NCI-H345 (cell line): ENCODE measurements at regions not wholly inside any gene's neighbourhood (a gene's known extent, or its start where the extent isn't known, plus 50 kb on each side); places are given as distances from the start of the nearest gene placed in this dataset.
"Not testable (repeated sequence)": the region's sequence is repeated elsewhere in the genome, so short reads cannot be mapped to it uniquely, and the experiment has no call there.

ENCODE experiments used
- DNase-seq: peaks from one replicate; lab custom pipeline; 2025; lab: John Stamatoyannopoulos, UW

DNA sequence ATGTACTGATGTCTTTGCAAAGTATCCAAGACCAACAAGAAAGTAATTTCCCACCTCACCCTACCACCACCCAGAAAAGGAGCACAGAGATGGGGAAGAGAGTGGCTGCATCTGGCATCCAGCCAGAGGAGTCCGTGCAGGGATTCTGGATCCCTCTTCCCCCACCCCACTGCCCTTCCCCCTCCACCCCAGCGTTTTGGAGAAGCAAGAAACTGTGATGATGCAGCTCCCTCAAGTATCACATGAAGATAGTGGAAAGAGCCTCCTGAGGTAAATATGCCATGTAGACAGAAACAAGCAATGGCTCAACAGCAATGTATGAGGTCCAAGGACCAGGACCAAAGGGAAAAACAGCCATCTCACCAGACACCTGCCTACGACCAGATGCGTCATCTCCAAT, 153.8 kb downstream of the DEPDC1B start:
- DNase-seq: no peak

DNA sequence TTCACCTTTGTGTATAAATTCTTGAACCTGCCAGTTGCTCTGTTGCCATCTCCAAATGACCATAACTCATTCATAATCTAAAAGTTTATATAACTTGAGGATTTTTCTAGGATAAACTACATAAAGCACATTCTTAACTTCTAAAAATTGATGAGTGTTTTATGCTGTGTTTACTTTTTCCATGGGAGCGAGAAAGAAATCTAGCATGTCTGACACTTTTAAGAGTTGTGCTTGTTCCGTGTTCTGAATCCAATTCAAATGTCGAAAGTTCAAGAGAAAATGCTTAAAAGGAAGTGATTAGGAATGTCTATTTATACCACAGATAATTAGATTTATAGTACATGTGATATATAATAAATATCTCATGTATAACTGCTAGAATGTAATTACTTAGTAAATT, 154.4 kb downstream of the DEPDC1B start:
- no peak for DNase-seq

DNA sequence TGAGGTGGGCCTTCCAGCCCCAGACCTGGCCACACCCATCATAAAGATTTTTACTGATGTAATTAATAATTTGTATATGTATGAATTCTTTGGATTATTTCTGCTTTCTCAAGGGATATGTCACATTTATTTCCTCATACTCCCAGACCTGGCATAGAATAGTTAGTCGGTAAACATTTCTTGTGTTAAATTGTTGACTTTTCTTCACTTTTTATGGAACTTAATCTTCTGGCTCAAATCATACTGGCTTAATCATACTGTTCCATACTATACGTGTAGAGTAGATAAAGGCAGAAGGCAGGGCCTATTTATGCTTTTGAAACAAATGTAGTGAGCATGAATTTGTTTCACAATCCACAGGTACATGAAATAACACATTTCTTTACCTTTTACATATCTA, 155.8 kb downstream of the DEPDC1B start:
- no peak for DNase-seq

DNA sequence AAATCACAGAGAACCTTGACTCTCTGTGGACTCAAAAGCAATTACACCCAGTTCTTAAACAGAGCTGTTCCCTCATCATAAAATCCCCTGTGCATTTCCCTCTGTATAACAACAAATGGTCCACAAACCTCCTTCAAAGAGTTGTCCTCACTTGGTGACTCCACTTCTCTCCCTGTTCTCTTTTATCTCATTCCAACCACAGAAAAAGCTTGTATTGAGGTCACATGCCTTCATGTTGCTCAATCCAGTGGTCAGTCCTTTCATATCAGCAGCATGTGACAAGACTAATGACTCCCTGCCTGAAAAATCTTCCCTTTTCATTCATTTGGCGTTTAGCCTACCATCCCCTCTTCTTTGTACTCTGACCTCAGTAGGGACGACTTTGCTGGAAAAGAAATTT, 158.0 kb downstream of the DEPDC1B start:
- DNase-seq: no peak

DNA sequence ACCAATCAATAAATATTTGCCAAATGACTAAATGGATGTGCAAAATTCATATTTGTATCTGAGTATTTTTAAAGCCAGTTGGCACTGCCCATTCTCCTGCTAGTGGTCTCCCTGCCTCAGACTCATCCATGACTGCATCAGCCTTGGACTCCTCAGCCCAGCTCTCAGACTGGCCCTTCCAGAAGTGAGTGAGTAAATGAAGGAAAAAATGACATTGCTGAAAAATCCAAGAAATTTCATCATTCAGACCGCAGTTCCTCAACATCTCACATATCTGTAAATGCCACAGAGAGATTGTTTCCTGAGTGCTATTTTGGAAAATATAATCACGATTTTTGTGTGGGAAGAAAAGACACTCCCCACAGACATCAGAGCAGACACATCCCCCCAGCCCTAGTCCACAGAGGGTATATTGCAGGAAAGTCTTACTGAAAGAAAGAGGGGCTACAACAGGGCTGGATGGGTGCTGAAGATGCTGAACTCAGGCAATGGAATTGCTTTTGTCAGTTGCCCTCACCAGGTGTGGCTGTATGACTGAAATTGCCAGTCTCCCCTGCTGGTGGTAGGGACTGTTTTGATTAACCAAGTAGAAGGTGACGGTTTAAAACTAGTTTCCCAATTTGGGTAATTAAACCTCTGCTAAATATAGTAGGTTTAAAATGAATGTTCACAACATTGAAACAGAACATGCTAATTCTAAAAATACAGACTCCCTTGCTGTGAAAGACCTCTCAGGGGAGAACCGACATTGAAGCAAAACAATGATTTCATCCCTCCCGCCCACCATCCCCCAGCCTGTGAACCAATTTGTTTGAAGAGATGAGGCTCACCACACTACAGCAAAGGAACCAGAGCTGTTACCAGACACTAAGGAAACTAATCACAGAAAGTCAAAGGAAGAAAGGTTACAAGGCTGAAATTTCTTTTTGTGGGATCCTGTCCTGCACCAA, 158.8 kb downstream of the DEPDC1B start:
- DNase-seq: no peak

DNA sequence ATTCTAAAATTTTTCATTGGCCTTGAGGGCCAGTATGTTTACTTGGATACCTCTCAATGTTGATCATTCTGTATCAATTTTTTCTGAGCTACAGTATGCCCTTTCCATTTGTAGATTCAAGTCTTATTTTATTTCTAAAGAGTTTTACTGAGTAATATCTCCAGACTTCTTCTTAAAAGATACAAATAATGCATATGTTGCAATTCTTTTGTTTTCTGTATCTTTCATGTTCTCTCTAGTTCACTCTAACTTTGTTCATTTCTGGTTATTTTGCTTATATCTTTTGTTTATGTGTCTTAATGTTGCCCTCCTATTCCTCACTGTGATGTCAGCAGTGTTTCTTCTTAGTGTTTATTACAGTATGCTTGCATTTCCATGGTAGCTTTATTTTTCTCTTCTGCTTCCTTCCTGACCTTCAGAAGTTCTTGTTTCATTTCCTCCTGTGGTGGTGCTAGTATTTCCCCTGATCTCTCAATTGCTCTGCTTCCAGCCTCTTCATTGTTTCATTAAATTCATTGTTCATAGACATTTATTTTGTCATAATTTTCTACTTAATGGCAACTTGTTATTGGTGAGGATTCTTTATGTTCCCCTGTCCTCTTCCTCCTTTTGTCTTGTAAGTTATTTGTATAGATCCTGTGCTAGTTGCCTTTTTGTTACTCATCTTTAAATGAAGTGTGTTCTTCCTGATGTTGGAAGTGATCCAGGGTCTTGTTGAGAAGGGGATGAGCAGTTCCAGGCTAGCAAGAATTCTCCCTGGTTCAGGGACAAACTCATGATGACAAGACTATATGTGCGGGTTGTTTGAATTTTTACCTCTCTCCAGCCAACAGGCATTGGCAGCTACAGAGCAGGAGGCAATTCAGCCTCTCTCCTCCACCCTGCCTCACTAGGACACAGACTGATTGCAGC, 160.8 kb downstream of the DEPDC1B start:
- no peak for DNase-seq

DNA sequence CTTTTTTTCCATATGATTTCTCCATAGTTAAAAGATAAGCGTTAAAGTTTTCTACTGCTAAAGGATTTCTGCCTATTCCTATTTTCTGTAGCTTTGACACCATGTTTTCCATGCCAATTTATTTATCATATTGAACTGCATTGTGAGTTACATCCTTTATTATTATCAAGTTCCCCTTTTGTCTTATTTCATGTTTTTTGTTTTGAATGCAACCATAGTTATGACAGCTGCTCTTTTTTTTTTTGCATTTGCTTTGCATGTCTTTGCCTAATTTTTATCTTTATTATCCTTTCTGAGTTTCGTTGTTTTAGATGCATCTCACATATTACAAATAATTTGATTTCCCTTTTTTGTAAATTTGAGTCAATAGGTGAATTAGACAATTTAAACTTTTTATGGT, 161.5 kb downstream of the DEPDC1B start:
- no peak for DNase-seq

DNA sequence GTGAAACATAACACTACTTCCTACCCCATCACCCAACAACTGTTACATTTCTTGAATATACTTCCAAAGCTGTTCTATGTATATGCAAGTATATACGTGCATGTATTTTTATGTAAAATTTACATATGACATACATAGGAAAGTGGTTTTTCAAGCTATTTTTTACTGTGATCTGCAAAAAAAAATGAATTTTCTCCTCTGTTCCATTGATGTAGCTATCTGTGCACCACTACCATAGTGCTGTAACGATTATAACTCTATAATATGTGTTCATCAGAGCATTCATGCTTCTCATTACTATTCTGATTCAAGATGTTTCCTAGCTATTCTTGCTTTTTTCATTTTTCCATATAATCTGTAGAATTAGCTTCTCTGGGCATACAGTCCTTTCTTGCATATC, 164.0 kb downstream of the DEPDC1B start:
- no peak for DNase-seq

DNA sequence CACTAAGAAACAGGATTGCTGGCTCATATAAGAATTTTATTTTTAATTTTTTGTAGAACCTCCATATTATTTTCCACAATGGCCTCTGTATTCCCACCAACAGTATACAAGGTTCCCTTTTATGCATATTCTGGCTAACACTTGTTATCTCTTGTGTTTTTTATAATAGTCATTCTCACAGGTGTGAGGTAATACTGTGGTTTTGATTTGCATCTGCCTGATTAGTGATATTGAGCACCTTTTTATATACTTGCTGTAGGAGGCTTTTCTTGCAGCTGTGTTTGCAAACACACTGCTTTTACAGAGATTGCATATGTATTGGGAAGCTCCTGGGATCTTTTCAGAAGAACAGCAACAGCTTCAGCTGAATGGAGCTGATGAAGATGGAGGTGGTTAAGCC, 164.8 kb downstream of the DEPDC1B start:
- no peak for DNase-seq

DNA sequence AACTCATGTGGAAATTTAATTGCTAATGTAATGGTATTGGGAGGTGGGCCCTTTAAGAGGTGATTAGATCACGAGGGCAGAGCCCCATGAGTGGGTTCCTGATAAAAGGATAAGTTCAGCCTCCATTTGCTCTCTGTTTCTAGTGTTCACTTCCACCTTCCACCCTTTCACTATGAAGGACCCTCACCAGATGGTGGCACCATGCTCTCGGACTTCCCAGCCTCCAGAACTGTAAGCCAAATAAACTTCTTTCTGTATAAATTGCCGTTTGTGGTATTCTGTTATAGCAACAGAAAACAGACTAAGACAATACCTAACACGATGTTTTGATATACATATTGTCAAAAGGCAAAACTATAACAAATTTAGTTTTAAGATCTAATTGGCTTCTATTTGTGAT, 166.2 kb downstream of the DEPDC1B start:
- no peak for DNase-seq

DNA sequence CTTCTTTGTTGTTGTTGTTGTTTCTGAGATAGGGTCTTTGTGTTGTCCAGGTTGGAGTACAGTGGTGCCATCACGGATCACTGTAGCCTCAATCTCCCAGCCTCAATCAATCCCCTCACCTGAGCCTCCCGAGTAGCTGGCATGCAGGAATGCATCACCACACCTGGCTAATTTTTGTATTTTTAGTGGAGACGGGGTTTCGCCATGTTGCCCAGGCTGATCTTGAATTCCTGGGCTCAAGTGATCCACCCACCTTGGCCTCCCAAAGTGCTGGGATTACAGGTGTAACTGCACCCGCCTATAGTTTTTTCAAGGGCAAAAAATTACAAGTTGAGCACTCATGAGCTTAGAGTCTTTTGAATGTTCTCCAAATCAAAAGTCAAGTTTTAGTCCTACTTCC, 167.2 kb downstream of the DEPDC1B start:
- DNase-seq: not testable (repeated sequence)

DNA sequence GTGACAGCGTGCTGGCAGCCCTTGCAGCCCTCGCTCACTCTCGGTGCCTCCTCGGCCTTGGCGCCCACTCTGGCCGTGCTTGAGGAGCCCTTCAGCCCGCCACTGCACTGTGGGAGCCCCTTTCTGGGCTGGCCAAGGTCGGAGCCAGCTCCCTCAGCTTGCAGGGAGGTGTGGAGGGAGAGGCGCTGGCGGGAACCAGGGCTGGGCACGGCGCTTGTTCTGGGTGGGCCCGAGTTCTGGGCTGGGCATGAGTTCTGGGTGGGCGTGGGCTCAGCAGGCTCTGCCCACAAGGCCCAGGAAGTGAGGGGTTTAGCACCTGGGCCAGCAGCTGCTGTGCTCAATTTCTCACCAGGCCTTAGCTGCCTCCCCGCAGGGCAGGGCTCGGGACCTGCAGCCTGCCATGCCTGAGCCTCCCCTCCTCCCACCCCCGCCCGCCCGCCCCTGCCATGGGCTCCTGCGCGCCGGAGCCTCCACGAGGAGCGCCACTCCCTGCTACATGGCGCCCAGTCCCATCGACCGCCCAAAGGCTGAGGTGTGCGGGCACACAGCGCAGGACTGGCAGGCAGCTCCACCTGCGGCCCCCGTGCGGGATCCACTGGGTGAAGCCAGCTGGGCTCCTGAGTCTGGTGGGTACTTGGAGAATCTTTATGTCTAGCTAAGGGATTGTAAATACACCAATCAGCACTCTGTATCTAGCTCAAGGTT, 169.7 kb downstream of the DEPDC1B start:
- DNase-seq: not testable (repeated sequence)

DNA sequence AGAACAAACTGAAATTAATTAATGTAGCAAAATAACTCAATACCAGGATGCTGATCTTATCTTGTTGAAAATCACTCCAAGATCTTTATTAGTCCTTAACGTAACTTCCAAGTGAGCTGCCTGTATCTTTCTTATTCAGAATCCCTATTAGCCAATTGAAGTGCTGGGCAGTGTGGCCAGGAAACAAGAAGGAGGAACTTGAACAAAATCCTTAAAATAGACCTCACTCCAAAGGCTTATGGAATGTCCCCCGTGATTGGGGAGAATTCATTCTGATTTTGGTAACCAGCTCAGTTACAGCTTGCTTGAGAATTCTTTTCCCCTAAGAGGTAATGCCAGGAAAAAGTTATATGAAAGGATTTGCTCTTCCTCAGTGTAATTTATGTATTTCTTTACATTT, 171.0 kb downstream of the DEPDC1B start:
- DNase-seq: no peak

DNA sequence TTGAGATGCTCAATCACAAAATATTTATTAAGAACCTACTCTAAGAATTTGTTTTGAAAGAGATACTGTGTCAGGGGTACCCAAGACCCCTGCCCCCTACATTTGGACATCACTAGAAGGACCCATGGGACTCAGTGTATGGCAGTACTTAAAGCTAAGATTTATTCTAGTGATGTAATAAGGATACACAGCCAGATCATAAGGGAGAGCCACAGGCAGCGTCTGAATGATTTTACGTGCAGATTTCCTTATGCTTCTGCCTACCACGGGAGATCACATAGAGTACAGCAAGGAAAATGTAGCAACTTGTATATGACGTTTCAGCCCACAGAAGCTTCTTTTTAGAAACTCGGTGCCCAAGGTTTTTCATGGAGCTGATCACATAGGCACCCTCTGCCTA, 172.9 kb downstream of the DEPDC1B start:
- no peak for DNase-seq

DNA sequence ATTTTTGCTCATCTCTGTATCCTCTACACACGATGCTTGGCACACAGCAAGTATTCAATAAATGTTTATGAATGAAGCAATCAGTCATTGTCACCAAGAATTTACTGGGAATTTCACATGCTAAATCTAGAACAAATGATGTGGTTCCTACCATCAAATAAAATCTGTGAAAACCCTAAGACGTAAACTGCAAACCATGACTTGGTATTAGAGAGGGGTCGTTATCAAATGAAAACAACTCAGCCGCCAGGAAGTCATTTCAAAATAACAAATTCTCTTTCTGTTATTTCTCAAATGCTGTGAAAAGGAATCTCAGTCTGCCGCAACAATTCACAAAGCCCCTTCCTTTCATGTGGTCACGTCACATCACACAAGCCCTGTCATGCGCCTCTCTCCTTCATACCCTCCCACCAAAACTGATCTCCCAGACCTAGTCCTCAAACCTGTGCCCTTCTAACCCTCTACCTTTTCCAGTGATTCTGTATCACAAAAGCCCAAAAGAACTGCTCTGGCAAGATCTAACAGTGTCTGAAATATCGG, 173.6 kb downstream of the DEPDC1B start:
- DNase-seq: no peak

DNA sequence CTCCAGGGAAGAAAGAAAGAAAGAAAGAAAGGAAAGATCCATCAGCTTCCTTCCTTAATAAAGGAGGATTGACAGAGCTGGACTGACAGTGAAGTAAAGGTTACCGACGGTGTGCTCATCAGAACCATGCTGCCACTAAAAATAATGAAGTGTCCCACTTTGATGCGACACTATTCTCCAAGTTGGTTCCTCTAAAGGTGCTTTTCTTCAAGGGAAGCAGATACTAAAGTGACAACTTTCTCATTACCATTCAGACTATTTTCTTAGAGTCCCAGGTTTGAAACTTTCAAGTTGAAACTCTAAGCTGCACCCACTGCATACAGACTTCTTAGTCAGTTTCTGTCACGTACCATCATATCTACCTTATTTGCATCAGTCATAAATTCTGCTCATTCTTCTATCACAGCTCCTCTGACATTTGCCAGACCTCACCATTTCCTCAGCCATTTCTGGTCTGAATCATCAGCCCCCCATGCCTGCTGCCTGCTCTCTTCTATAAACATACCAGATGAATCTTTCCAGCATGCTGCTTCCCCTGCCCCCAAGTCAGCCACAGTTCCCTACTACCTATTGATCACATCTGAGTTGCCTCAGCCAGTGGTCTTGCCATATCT, 177.6 kb downstream of the DEPDC1B start:
- DNase-seq: no peak

DNA sequence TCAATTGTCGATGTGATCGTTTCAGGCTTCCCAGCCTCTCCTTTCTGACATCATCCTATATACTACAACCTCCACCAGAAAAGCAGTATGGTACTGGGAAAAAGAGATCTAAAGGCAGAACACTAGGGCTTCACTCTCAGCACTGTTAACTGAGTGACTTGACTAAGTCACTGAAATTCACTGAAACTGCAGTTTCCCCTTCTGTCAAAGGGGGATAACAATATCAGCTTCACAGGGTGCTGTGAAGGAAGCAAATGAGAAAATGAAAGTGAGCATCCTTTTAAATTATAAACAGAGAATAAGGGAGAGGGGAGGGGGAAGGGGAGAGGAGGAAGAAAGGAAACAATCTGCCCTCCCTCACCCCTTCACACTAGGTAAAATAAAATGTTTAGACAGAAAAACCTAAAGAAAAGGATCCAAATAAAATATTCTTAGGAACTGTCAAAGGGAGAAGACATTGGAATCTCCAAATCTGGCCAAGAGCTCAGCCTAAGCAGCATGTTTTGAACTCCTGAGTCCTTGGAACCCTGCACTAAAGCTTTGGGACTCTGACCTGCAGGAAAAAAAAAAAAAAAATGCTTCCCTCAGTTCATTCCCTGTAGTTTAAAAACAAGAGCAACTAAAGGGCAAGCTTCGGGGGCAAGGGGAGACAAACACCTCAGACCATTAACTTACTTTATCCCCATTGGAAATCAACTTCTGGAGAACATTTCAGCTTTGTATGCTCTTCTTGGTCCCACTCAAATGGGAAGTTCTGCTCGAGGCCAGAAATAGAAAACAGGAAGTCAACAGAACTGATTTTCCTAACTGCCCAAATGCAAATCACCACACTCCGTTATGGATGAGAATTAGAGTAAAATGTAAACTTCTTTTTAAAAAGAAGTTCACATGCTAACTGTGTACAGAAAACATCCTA, 178.3 kb downstream of the DEPDC1B start:
- DNase-seq: no peak

DNA sequence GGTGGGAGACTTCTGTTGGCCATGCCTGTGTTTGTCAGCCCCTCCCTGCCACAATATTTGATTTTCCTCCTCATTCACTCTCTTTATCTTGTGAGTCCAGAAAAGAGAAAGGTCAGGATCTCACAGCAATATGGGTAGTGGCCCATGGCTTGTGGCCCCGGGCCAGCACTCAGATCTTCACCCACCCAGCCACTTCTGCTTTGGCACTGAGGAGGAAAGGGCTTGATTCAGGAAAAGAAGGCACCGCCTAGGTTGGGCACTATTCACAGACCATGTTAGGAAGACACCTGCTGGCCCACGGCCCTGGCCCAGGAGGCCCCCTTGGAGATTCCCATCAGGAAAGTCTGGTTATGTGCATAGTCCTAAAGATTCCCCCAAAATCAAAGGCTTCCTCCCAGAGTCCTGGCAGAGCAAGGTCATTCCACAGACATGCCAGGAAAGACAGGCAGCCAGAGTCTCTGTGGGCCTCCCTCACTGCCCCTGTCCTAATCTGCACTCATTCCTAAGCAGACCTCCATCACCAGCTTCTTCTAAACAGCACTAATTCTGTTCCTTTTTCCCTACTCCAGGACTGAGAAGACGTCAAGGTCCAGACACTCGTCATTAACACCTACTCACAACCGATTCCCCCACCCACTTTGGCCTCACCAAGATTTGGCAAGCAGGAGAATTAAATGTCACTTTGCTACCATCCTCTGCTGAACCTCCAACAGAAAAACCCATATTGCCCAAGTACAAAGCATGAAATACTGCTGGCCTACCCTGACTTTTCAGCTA, 179.3 kb downstream of the DEPDC1B start:
- no peak for DNase-seq

DNA sequence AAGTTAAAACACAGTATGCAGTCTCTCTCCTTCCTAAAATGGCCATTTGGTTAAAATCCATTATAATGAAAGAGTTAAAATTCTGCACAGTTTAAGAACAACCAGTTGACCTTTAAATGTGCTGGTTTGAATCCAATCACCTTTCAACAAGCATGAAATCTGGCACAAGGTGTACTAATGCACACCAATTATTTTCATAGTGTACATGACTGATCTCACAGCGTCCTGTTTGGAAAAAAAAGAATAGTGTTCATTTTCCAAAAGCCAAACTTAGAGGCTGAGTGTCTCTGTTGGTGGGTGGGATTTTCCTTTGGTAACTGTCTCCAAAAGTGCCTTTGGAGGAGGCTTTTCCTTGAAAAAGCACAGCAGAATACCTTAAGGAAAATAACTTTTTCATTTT, 180.6 kb downstream of the DEPDC1B start:
- no peak for DNase-seq

DNA sequence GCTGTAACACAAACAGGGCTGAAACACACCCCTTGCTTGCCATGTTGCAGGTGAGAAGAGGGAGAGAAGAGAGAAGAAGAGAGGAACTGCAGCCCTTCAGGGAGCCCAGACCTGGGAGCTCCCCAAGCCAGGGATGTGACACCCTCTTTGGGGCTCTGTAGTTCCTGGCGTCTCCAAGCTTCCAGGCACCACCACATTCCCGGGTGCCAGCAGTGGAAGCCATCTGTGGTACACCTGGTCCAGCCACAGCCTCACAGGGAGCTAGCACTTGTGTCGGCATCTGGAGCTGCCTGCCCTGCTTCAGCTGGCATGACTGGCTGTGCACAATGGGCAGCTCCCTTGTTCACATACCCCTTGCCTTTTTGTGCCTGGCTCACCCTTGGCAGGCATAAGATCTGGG, 182.1 kb downstream of the DEPDC1B start:
- DNase-seq: no peak
